Heart left ventricle (tissue), 16 donors: ENCODE measurements at regions not wholly inside any gene's neighbourhood (a gene's known extent, or its start where the extent isn't known, plus 50 kb on each side); places are given as distances from the start of the nearest gene placed in this dataset.

Source experiments
- ATAC-seq, 4 donors: fragments of 200-7000 bp; cut with Tn5 transposase; one replicate each; pipeline ENCODE4 v1.9.1; 2020 to 2022; ENCODE audit warnings: moderate library complexity in 4 of 4, mild to moderate bottlenecking in 3 of 4, moderate number of reproducible peaks in 1 of 4
- DNase-seq, 5 donors: peaks; one replicate each; pipeline ENCODE4 v3.0.0-alpha.2; 2020
- H3K27ac ChIP-seq, 12 donors: fragments of 200-600 bp; sonication (generic) in 4 of 12; one replicate each; pipeline versions ENCODE4 v1.5.0 to v1.8.0; 2016 to 2022; ENCODE audit warnings: mild to moderate bottlenecking in 2 of 12
- H3K27me3 ChIP-seq, 9 donors: fragments of 200-600 bp; sonication (generic) in 2 of 9; one replicate each; pipeline versions ENCODE4 v1.5.1 to v1.8.0; 2016 to 2022; ENCODE audit warnings: mild to moderate bottlenecking in 3 of 9
- H3K36me3 ChIP-seq, 9 donors: fragments of 200-600 bp; sonication (generic) in 2 of 9; one replicate each; pipeline versions ENCODE4 v1.5.0 to v1.8.0; 2018 to 2022; ENCODE audit warnings: mild to moderate bottlenecking in 2 of 9
- H3K4me1 ChIP-seq, 12 donors: fragments of 200-600 bp; sonication (generic) in 4 of 12; one replicate each; pipeline versions ENCODE4 v1.5.0 to v1.8.0; 2016 to 2022; ENCODE audit warnings: mild to moderate bottlenecking in 3 of 12
- H3K4me3 ChIP-seq, 12 donors: fragments of 200-600 bp; sonication (generic) in 4 of 12; one replicate each; pipeline versions ENCODE4 v1.5.0 to v1.8.0; 2017 to 2022; ENCODE audit warnings: mild to moderate bottlenecking in 9 of 12, moderate library complexity in 4 of 12
- H3K9me3 ChIP-seq, 12 donors: fragments of 200-600 bp; sonication (generic) in 4 of 12; one replicate each; pipeline versions ENCODE4 v1.5.0 to v1.8.0; 2016 to 2022; ENCODE audit warnings: mild to moderate bottlenecking in 1 of 12
- POLR2A ChIP-seq, 2 donors: fragments of 450-650 bp; IDR thresholded peaks; one replicate each; pipeline ENCODE4 v1.6.1; 2017; ENCODE audit warnings: antibody characterized with exemption in 2 of 2, mild to moderate bottlenecking in 2 of 2, moderate library complexity in 2 of 2
- WGBS, 4 donors: extraction: QIAGEN DNeasy Blood & Tissue Kit in 2 of 4; methylation state at CpG; one replicate each; pipeline versions ENCODE4 v1.1.5 to v1.1.7; 2013 to 2018; 5-methylcytosine and 5-hydroxymethylcytosine counted together
- intact Hi-C, 10 donors: fragments of 100-400 bp; cut with DNase I; formaldehyde crosslinking; loops; one replicate each; pipeline versions ENCODE4 v1.11.1 to v1.14.2; 2022
- TF ChIP-seq, protein P1 (sequence below), 12 donors: fragments of 200-600 bp; sonication (generic) in 4 of 12; IDR thresholded peaks; one replicate each; pipeline versions ENCODE4 v1.5.0 to v1.8.0; 2018 to 2022; ENCODE audit warnings: antibody characterized with exemption in 12 of 12, mild to moderate bottlenecking in 5 of 12
- donor health status: ischemic (EF 13 %, LVEDD 7.1; RV severe dilation, severe dysfunction).
- donor health status: healthy with polysubstance abuse.
- donor health status: DM: no; HTN: yes; CAD: no.
- donor health status: DM: no; HTN: no; CAD: no.
- donor health status: ischemic (EF 25% LVEDD 6.9; RV normal size, moderate dysfunction).
- donor health status: ischemic (EF 25% LVEDD 5.7; RV mildly dilated, moderate dysfunction).
- donor health status: healthy.
- donor health status: DM: yes; HTN: yes; CAD: no.
- donor health status: ischemic (EF 35%, LVEDD 5.7; RV mildly dilated, moderate dysfunction).
- donor health status: nonischemic (EF 11% LVEDD 7.7; RV severe dilation, severe dysfunction).
- donor health status: DM: yes; HTN: yes; CAD: no.
- donor health status: PGD.
- donor health status: ischemic (EF 29% LVEDD 5.4; RV normal size, mild dysfunction).
- donor health status: nonischemic (EF 23%, LVEDD 6.1; RV moderate dilation, normal function).

DNA sequence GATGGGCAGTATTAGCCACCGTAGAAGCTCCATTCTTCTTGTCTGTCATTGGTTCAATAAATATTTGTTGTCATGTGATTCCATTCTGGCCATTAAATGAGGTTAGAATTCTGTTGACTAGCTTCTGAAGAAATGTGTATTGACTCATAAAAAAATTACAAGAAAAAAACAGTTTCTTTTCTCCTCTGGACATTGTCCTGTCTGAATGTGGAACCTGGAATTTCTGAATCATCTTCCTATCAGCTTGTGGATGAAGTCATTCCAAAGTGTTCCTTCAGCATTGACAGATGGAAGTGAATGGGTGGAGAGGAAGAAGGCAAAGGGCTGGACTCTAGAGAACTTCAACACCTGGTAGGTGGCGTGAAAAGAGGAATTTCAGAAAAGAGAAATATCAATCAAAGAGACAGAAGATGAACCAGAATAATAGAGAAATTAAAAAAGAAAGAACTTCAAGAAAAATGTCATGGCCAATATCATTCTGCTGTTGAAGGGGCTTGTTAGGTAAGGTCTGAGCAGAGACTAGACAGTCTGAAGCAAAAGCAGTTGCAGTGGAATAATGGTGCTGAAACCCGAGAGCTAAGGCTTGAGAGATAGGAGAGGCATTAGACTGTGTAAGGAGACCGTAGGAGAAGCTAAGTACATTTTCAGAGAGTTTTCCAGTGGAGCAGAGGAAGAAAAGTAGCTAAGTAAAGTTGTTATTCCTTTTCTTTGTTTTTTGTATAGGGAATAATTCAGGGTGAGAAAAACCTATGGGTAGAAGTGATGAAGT, 806.6 kb downstream of the SQOR start:
- TF ChIP-seq POLR2A (IDR thresholded peaks at IDR 0.05) = no peak
- TF ChIP-seq, protein P1, sequence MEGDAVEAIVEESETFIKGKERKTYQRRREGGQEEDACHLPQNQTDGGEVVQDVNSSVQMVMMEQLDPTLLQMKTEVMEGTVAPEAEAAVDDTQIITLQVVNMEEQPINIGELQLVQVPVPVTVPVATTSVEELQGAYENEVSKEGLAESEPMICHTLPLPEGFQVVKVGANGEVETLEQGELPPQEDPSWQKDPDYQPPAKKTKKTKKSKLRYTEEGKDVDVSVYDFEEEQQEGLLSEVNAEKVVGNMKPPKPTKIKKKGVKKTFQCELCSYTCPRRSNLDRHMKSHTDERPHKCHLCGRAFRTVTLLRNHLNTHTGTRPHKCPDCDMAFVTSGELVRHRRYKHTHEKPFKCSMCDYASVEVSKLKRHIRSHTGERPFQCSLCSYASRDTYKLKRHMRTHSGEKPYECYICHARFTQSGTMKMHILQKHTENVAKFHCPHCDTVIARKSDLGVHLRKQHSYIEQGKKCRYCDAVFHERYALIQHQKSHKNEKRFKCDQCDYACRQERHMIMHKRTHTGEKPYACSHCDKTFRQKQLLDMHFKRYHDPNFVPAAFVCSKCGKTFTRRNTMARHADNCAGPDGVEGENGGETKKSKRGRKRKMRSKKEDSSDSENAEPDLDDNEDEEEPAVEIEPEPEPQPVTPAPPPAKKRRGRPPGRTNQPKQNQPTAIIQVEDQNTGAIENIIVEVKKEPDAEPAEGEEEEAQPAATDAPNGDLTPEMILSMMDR (IDR thresholded peaks at IDR 0.05) = no peak
- no peaks in the 10 kb centered on the region for H3K36me3 ChIP-seq
- H3K27ac ChIP-seq = no peak overlapping the region
- ATAC-seq (no peak), DNase-seq (no peak)
- intact Hi-C loops = no loop called here
- no peaks in the 10 kb centered on the region for H3K27me3 ChIP-seq
- H3K4me3 ChIP-seq = no peak overlapping the region
- H3K9me3 ChIP-seq = peaks cover 0 to 11% (median 0%) of the 10 kb centered on the region in 12 donors
- 59 to 69% (median 67%) methylated on average over 4 of the region's 4 CpGs for WGBS, 4 donors
- peaks cover 0 to 3% (median 0%) of the 10 kb centered on the region in 12 donors for H3K4me1 ChIP-seq

- no peak overlapping the region for H3K4me3 ChIP-seq
- no peaks in the 10 kb centered on the region for H3K27me3 ChIP-seq
- no peak overlapping the region for H3K27ac ChIP-seq
- peaks cover 0 to 3% (median 0%) of the 10 kb centered on the region in 12 donors for H3K4me1 ChIP-seq
- ATAC-seq = no peak
- no peak for TF ChIP-seq POLR2A (IDR thresholded peaks at IDR 0.05)
- TF ChIP-seq, protein P1 (IDR thresholded peaks at IDR 0.05) = no peak
- H3K9me3 ChIP-seq = peaks cover 0 to 11% (median 0%) of the 10 kb centered on the region in 12 donors
- no peak for DNase-seq
- 53 to 82% (median 71%) methylated on average over 5 of the region's 5 CpGs for WGBS, 4 donors
- intact Hi-C loops = no loop called here
- no peaks in the 10 kb centered on the region for H3K36me3 ChIP-seq
These were observed 807.4 kb downstream of the SQOR start for GRCh38 chr15:46442184-46442583.

DNA sequence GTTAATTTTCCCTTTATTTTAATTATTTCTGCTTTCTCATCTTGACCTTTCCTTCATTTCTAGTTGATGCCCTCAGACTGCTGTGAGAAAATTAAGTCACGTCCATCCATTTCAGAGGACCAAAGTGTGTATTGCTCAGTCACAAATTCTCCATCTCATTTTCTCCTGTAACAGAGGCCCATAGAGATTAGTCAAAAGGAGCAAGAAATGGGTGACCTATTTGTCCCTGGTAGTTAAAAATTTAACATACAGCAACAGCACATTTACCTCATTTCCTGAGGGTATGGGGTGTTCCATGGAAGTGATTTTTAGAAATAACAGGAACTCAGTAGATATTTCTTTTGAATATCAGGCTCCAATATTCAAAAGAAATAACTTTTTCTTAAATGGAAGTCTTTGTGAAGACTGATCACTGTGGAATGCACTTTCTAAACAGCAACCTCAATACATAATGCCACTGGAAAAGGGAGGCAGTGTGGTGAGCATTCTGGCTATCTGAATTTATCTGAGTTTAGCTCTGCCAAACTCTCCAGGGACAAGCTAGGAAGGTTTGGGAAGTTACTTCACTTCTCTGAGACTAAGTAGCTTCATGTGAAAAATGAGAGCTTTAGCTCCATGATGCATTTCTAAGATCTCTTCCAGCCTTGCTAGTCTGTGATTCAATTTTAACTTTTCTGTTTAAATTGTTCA, 808.2 kb downstream of the SQOR start:
- no peak for ATAC-seq

More for the DNA sequence above, 808.2 kb downstream of the SQOR start:
- Histone ChIP-seq H3K4me3 (no peak overlapping the region), H3K27ac (no peak overlapping the region), H3K4me1 (peaks cover 0 to 3% (median 0%) of the 10 kb centered on the region in 12 donors), H3K9me3 (peaks cover 0 to 11% (median 0%) of the 10 kb centered on the region in 12 donors), H3K27me3 (no peaks in the 10 kb centered on the region), H3K36me3 (no peaks in the 10 kb centered on the region)
- TF ChIP-seq POLR2A (IDR thresholded peaks at IDR 0.05) = no peak
- TF ChIP-seq, protein P1 (IDR thresholded peaks at IDR 0.05) = no peak
- WGBS, 4 donors = 82 to 94% (median 86%) methylated on average over 1 of the region's 1 CpG
- no peak for DNase-seq
- intact Hi-C loops = no loop called here
